ENCODE measurements at regions not wholly inside any gene's neighbourhood (a gene's known extent, or its start where the extent isn't known, plus 50 kb on each side); places are given as distances from the start of the nearest gene placed in this dataset.

DNA sequence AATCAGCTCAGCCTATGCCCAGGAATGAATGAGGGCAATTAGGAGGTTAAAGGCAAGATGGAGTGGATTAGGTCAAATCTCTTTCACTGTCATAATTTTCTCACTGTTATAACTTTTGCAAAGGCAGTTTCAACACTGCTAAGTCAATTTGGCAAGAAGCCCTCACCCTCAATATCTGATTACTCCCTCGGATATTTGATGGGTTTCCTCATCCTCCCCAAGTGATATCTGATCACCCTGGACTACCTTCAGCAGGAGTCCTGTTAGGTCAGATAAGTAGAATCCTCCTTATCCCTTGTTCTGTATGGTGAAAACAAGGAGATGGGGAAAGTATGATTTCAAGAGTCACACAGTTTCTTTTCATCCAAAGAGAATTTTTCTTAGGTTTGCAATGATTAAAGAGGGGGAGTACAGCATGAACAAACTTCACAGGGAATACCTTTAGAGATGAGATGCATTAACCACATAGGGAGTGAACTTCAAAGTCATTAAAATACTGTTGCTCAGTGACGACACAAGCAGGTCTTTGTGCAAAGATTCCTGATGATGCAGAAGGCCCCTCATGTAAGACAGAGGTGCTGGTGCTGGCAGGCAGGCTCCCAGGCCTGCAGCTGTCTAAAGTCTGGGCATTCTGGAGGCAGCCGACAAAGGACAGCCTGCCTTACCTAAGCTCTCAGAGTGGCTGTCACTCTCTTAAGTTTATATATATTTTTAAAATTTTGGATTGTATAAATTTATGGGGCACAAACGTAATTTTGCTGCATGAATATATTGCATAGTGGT, 75.4 kb upstream of the POM121L12 start:
- TF ChIP-seq POLR2AphosphoS5 (IDR thresholded peaks at IDR 0.05; ENCODE audit: low read depth, low read length) (no peak), EZH2 (IDR thresholded peaks at IDR 0.05; ENCODE audit: low read depth, low read length, severe bottlenecking) (no peak), POLR2A (IDR thresholded peaks at IDR 0.05; ENCODE audit: control extremely low read depth in 1 of 2, low read depth in 2 of 2, low read length in 2 of 2) (no peak), SP4 (IDR thresholded peaks at IDR 0.05; ENCODE audit: low read length) (no peak), CBX8 (IDR thresholded peaks at IDR 0.05; ENCODE audit: borderline replicate concordance, low read depth, low read length) (no peak), SP2 (IDR thresholded peaks at IDR 0.05; ENCODE audit: low read length) (no peak), MAFK (IDR thresholded peaks at IDR 0.05; ENCODE audit: low read depth, low read length) (no peak), HDAC6 (IDR thresholded peaks at IDR 0.05; ENCODE audit: low read depth, low read length) (no peak), EP300 (IDR thresholded peaks at IDR 0.05; ENCODE audit: borderline replicate concordance in 1 of 2, low read depth in 2 of 2, low read length in 2 of 2) (no peak), RFX5 (IDR thresholded peaks at IDR 0.05; ENCODE audit: borderline replicate concordance, low read depth, low read length) (no peak), EGR1 (IDR thresholded peaks at IDR 0.05; ENCODE audit: borderline replicate concordance, low read depth, low read length) (no peak)
- TF ChIP-seq, protein P1, sequence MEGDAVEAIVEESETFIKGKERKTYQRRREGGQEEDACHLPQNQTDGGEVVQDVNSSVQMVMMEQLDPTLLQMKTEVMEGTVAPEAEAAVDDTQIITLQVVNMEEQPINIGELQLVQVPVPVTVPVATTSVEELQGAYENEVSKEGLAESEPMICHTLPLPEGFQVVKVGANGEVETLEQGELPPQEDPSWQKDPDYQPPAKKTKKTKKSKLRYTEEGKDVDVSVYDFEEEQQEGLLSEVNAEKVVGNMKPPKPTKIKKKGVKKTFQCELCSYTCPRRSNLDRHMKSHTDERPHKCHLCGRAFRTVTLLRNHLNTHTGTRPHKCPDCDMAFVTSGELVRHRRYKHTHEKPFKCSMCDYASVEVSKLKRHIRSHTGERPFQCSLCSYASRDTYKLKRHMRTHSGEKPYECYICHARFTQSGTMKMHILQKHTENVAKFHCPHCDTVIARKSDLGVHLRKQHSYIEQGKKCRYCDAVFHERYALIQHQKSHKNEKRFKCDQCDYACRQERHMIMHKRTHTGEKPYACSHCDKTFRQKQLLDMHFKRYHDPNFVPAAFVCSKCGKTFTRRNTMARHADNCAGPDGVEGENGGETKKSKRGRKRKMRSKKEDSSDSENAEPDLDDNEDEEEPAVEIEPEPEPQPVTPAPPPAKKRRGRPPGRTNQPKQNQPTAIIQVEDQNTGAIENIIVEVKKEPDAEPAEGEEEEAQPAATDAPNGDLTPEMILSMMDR (IDR thresholded peaks at IDR 0.05; ENCODE audit: control extremely low read depth in 1 of 3, insufficient read depth in 1 of 3, low read depth in 1 of 3, low read length in 3 of 3): no peak
- TF ChIP-seq, protein P2, sequence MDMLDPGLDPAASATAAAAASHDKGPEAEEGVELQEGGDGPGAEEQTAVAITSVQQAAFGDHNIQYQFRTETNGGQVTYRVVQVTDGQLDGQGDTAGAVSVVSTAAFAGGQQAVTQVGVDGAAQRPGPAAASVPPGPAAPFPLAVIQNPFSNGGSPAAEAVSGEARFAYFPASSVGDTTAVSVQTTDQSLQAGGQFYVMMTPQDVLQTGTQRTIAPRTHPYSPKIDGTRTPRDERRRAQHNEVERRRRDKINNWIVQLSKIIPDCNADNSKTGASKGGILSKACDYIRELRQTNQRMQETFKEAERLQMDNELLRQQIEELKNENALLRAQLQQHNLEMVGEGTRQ (IDR thresholded peaks at IDR 0.05; ENCODE audit: low read length): no peak

Data from H1 (cell line).